ENCODE measurements at regions not wholly inside any gene's neighbourhood (a gene's known extent, or its start where the extent isn't known, plus 50 kb on each side); places are given as distances from the start of the nearest gene placed in this dataset.

- intact Hi-C loops (cut with DNase I; ENCODE audit: low total_unique reads): no loop called here
- no peak for ATAC-seq
- no peak for TF ChIP-seq POLR2A (IDR thresholded peaks at IDR 0.05)
Observed at GRCh38 chr9:107214915-107215314, 68.2 kb upstream of the RAD23B start.

GRCh38 chr9:107215381-107215780 is 67.7 kb upstream of the RAD23B start:
- Histone ChIP-seq H3K4me3 (no peak overlapping the region), H3K27me3 (no peaks in the 10 kb centered on the region), H3K36me3 (no peaks in the 10 kb centered on the region), H3K27ac (no peak overlapping the region), H3K9me3 (no peaks in the 10 kb centered on the region), H3K4me1 (peaks cover 0 to 6% of the 10 kb centered on the region in 2 donors)
- ATAC-seq (no peak), DNase-seq (no peak)
- intact Hi-C loops (cut with DNase I; ENCODE audit: low total_unique reads) (no loop called here), in situ Hi-C loops (cut with MboI; ENCODE audit: low sequenced_read_pairs in 4 of 4) (no loop called here)
- TF ChIP-seq CTCF (IDR thresholded peaks at IDR 0.05 in 4 of 5, conservative IDR thresholded peaks at IDR 0.05 in 1 of 5) (no peak), POLR2A (IDR thresholded peaks at IDR 0.05) (no peak)

More at GRCh38 chr9:107214915-107215314, 68.2 kb upstream of the RAD23B start:
- Histone ChIP-seq H3K4me3 (no peak overlapping the region), H3K27ac (no peak overlapping the region), H3K27me3 (no peaks in the 10 kb centered on the region), H3K9me3 (no peaks in the 10 kb centered on the region), H3K4me1 (peaks cover 0 to 6% of the 10 kb centered on the region in 2 donors), H3K36me3 (no peaks in the 10 kb centered on the region)
- in situ Hi-C loops (cut with MboI; ENCODE audit: low sequenced_read_pairs in 4 of 4): no loop called here
- DNase-seq: no peak

GRCh38 chr9:107216329-107216728 is 66.8 kb upstream of the RAD23B start:
- Histone ChIP-seq H3K4me1 (peaks cover 0 to 6% of the 10 kb centered on the region in 2 donors), H3K27ac (no peak overlapping the region), H3K27me3 (no peaks in the 10 kb centered on the region), H3K36me3 (no peaks in the 10 kb centered on the region), H3K4me3 (no peak overlapping the region), H3K9me3 (no peaks in the 10 kb centered on the region)
- TF ChIP-seq CTCF (IDR thresholded peaks at IDR 0.05 in 4 of 5, conservative IDR thresholded peaks at IDR 0.05 in 1 of 5): no peak
- TF ChIP-seq POLR2A (IDR thresholded peaks at IDR 0.05): no peak
- in situ Hi-C loops (cut with MboI; ENCODE audit: low sequenced_read_pairs in 4 of 4): no loop called here
- DNase-seq (no peak), ATAC-seq (no peak)
- intact Hi-C loops (cut with DNase I; ENCODE audit: low total_unique reads): no loop called here

GRCh38 chr9:107218829-107219485 is 64.1 kb upstream of the RAD23B start:
- DNase-seq (no peak), ATAC-seq (no peak)
- no peak overlapping the region for H3K27ac ChIP-seq
- in situ Hi-C loops (cut with MboI; ENCODE audit: low sequenced_read_pairs in 4 of 4): no loop called here
- no peak overlapping the region for H3K4me3 ChIP-seq
- no peaks in the 10 kb centered on the region for H3K27me3 ChIP-seq
- peaks cover 0 to 6% of the 10 kb centered on the region in 2 donors for H3K4me1 ChIP-seq
- intact Hi-C loops (cut with DNase I; ENCODE audit: low total_unique reads): no loop called here
- H3K36me3 ChIP-seq: no peaks in the 10 kb centered on the region
- no peak for TF ChIP-seq CTCF (IDR thresholded peaks at IDR 0.05 in 4 of 5, conservative IDR thresholded peaks at IDR 0.05 in 1 of 5)
- TF ChIP-seq POLR2A (IDR thresholded peaks at IDR 0.05): no peak
- H3K9me3 ChIP-seq: no peaks in the 10 kb centered on the region

- TF ChIP-seq POLR2A (IDR thresholded peaks at IDR 0.05) (no peak), CTCF (IDR thresholded peaks at IDR 0.05 in 4 of 5, conservative IDR thresholded peaks at IDR 0.05 in 1 of 5) (no peak)
- Histone ChIP-seq H3K4me3 (no peak overlapping the region), H3K27ac (no peak overlapping the region), H3K4me1 (peaks cover 0 to 6% of the 10 kb centered on the region in 2 donors), H3K9me3 (no peaks in the 10 kb centered on the region), H3K27me3 (no peaks in the 10 kb centered on the region), H3K36me3 (no peaks in the 10 kb centered on the region)
- ATAC-seq (no peak), DNase-seq (no peak)
- intact Hi-C loops (cut with DNase I; ENCODE audit: low total_unique reads) (no loop called here), in situ Hi-C loops (cut with MboI; ENCODE audit: low sequenced_read_pairs in 4 of 4) (no loop called here)
Observed at GRCh38 chr9:107219486-107220077, 63.5 kb upstream of the RAD23B start.
